Neural progenitor cell (in vitro differentiated cells): ENCODE measurements at regions not wholly inside any gene's neighbourhood (a gene's known extent, or its start where the extent isn't known, plus 50 kb on each side); places are given as distances from the start of the nearest gene placed in this dataset.
A peak's percentile ranks its signal among the peaks of the same experiment; 100 is the strongest.

Experiments
- DNase-seq: peaks from one replicate; pipeline ENCODE4 v3.0.0-alpha.2; 2016; ENCODE audit warnings: low spot score
- H2AFZ ChIP-seq: fragments of 200-600 bp; sonication (generic); replicated peaks from 2 replicates; pipeline ENCODE4 v1.6.1; 2016; ENCODE audit warnings: antibody characterized with exemption
- H3F3A ChIP-seq: fragments of 200-600 bp; sonication (generic); 2 replicates; pipeline ENCODE4 v1.6.1; 2016; ENCODE audit warnings: antibody characterized with exemption, low read depth
- H3K27ac ChIP-seq: fragments of 200-600 bp; sonication (generic); 2 replicates; pipeline ENCODE4 v1.5.1; 2016; ENCODE audit warnings: mild to moderate bottlenecking
- H3K27me3 ChIP-seq: fragments of 200-600 bp; sonication (generic); 2 replicates; pipeline ENCODE4 v1.6.1; 2016; ENCODE audit warnings: mild to moderate bottlenecking, moderate library complexity
- H3K36me3 ChIP-seq: fragments of 200-600 bp; sonication (generic); 2 replicates; pipeline ENCODE4 v1.5.1; 2016
- H3K4me1 ChIP-seq: fragments of 200-600 bp; sonication (generic); 2 replicates; pipeline ENCODE4 v1.6.1; 2016; ENCODE audit warnings: mixed run types
- H3K4me2 ChIP-seq: fragments of 200-600 bp; sonication (generic); 2 replicates; pipeline ENCODE4 v1.6.1; 2016
- H3K4me3 ChIP-seq: fragments of 200-600 bp; sonication (generic); 2 replicates; pipeline ENCODE4 v1.5.1; 2016
- H3K79me2 ChIP-seq: fragments of 200-600 bp; sonication (generic); 2 replicates; pipeline ENCODE4 v1.6.1; 2016; ENCODE audit warnings: low read depth
- H3K9ac ChIP-seq: fragments of 200-600 bp; sonication (generic); 2 replicates; pipeline ENCODE4 v1.6.1; 2016
- H3K9me3 ChIP-seq: fragments of 200-600 bp; sonication (generic); 2 replicates; pipeline ENCODE4 v1.5.1; 2016; ENCODE audit warnings: low read depth
- H4K20me1 ChIP-seq: fragments of 200-600 bp; sonication (generic); 2 replicates; pipeline ENCODE4 v1.6.1; 2016; ENCODE audit warnings: low read depth
- H3K27ac Mint-ChIP-seq: 3 replicates; pipeline ENCODE4 v1.8.0; 2021; ENCODE audit warnings: mixed read lengths
- H3K27me3 Mint-ChIP-seq: 2 replicates; pipeline ENCODE4 v1.8.0; 2022; ENCODE audit warnings: low read depth, mild to moderate bottlenecking, inconsistent platforms, moderate library complexity, mixed read lengths; ENCODE audit not compliant: insufficient read depth
- H3K36me3 Mint-ChIP-seq: 3 replicates; pipeline ENCODE4 v1.8.0; 2021; ENCODE audit warnings: mixed read lengths
- H3K4me1 Mint-ChIP-seq: 3 replicates; pipeline ENCODE4 v1.8.0; 2021; ENCODE audit warnings: mixed read lengths
- H3K4me3 Mint-ChIP-seq: 3 replicates; pipeline ENCODE4 v1.8.0; 2021; ENCODE audit warnings: mild to moderate bottlenecking, moderate library complexity, mixed read lengths
- H3K9me3 Mint-ChIP-seq: 3 replicates; pipeline ENCODE4 v1.8.0; 2020; ENCODE audit warnings: mixed read lengths
- EZH2 ChIP-seq: fragments of 200-600 bp; sonication (generic); IDR thresholded peaks from 2 replicates; pipeline ENCODE4 v1.6.1; 2017; ENCODE audit warnings: antibody characterized with exemption, mild to moderate bottlenecking, moderate library complexity
- EZH2phosphoT487 ChIP-seq: fragments of 200-600 bp; sonication (generic); IDR thresholded peaks from 2 replicates; pipeline ENCODE4 v1.6.1; 2017; ENCODE audit warnings: antibody characterized with exemption
- TF ChIP-seq, protein P1 (sequence below): fragments of 200-600 bp; sonication (generic); IDR thresholded peaks from 2 replicates; pipeline ENCODE4 v1.5.1; 2017; ENCODE audit warnings: antibody characterized with exemption, mild to moderate bottlenecking

GRCh38 chr1:36708587-36708986 lies 225.9 kb upstream of the CSF3R start:
- Histone ChIP-seq H3K27ac (no peak overlapping the region), H4K20me1 (no peaks in the 10 kb centered on the region), H3K4me2 (no peak overlapping the region), H3K9me3 (no peaks in the 10 kb centered on the region), H3K4me3 (no peak overlapping the region), H3K36me3 (no peaks in the 10 kb centered on the region), H3K27me3 (no peaks in the 10 kb centered on the region), H3K79me2 (no peaks in the 10 kb centered on the region), H3K4me1 (peaks cover 42% of the 10 kb centered on the region), H3F3A (peaks cover 37% of the 10 kb centered on the region), H3K9ac (no peak overlapping the region), H2AFZ (no peak overlapping the region)
- Mint-ChIP-seq H3K27me3 (peaks cover 13% of the 10 kb centered on the region), H3K4me1 (peaks cover 31% of the 10 kb centered on the region), H3K27ac (no peak overlapping the region), H3K9me3 (no peaks in the 10 kb centered on the region), H3K4me3 (no peak overlapping the region), H3K36me3 (no peaks in the 10 kb centered on the region)
- no peak for DNase-seq
- TF ChIP-seq EZH2 (no peak), EZH2phosphoT487 (no peak)
- TF ChIP-seq, protein P1, sequence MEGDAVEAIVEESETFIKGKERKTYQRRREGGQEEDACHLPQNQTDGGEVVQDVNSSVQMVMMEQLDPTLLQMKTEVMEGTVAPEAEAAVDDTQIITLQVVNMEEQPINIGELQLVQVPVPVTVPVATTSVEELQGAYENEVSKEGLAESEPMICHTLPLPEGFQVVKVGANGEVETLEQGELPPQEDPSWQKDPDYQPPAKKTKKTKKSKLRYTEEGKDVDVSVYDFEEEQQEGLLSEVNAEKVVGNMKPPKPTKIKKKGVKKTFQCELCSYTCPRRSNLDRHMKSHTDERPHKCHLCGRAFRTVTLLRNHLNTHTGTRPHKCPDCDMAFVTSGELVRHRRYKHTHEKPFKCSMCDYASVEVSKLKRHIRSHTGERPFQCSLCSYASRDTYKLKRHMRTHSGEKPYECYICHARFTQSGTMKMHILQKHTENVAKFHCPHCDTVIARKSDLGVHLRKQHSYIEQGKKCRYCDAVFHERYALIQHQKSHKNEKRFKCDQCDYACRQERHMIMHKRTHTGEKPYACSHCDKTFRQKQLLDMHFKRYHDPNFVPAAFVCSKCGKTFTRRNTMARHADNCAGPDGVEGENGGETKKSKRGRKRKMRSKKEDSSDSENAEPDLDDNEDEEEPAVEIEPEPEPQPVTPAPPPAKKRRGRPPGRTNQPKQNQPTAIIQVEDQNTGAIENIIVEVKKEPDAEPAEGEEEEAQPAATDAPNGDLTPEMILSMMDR: no peak

- Histone ChIP-seq H3K9ac (no peak overlapping the region), H3K4me2 (no peak overlapping the region), H3K9me3 (no peaks in the 10 kb centered on the region), H3K79me2 (no peaks in the 10 kb centered on the region), H3K4me1 (peaks cover 48% of the 10 kb centered on the region), H3K27ac (no peak overlapping the region), H3K27me3 (no peaks in the 10 kb centered on the region), H3K36me3 (no peaks in the 10 kb centered on the region), H3F3A (peaks cover 33% of the 10 kb centered on the region), H3K4me3 (no peak overlapping the region), H2AFZ (no peak overlapping the region), H4K20me1 (no peaks in the 10 kb centered on the region)
- no peaks in the 10 kb centered on the region for H3K36me3 Mint-ChIP-seq
- H3K27ac Mint-ChIP-seq: no peak overlapping the region
- H3K27me3 Mint-ChIP-seq: peaks cover 13% of the 10 kb centered on the region
- no peak for DNase-seq
- H3K4me1 Mint-ChIP-seq: peaks cover 31% of the 10 kb centered on the region
- TF ChIP-seq EZH2phosphoT487 (no peak), EZH2 (no peak)
- TF ChIP-seq, protein P1: no peak
- no peaks in the 10 kb centered on the region for H3K9me3 Mint-ChIP-seq
- no peak overlapping the region for H3K4me3 Mint-ChIP-seq
Observed at GRCh38 chr1:36707221-36707620, 224.5 kb upstream of the CSF3R start.

GRCh38 chr1:36706416-36706815 lies 223.7 kb upstream of the CSF3R start:
- DNase-seq: no peak
- Histone ChIP-seq H3K9me3 (no peaks in the 10 kb centered on the region), H2AFZ (no peak overlapping the region), H3K79me2 (no peaks in the 10 kb centered on the region), H3K36me3 (no peaks in the 10 kb centered on the region), H3K27ac (no peak overlapping the region), H3F3A (peaks cover 25% of the 10 kb centered on the region), H4K20me1 (no peaks in the 10 kb centered on the region), H3K4me1 (peaks cover 40% of the 10 kb centered on the region), H3K27me3 (no peaks in the 10 kb centered on the region), H3K9ac (no peak overlapping the region), H3K4me2 (no peak overlapping the region), H3K4me3 (no peak overlapping the region)
- Mint-ChIP-seq H3K4me1 (peaks cover 28% of the 10 kb centered on the region), H3K27me3 (peaks cover 12% of the 10 kb centered on the region), H3K4me3 (no peak overlapping the region), H3K27ac (no peak overlapping the region), H3K36me3 (no peaks in the 10 kb centered on the region), H3K9me3 (no peaks in the 10 kb centered on the region)
- TF ChIP-seq, protein P1: no peak

DNA sequence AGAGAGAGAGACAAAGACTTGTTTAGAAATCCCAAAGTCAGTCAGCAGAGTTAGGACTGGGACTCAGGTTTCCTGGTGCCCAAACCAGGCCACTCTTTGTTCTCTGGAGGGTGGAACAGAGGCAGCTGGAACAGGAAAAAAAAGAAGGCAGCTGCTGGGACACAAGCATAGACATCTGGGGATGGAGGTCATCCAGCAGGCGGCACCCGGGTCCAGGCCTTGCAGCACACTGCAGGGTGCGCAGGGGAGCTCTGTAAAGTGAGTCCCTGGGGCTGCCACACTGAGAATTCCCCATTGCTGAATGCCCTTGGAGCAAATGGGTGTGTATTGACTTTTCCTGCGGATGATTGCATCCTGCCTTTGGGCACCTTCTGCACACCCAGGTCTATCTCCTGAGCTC lies 222.9 kb upstream of the CSF3R start:
- no peak for DNase-seq
- H3K27me3 Mint-ChIP-seq: peaks cover 11% of the 10 kb centered on the region
- H3K4me1 Mint-ChIP-seq: peaks cover 20% of the 10 kb centered on the region
- Histone ChIP-seq H3F3A (peaks cover 22% of the 10 kb centered on the region), H4K20me1 (no peaks in the 10 kb centered on the region), H3K9ac (no peak overlapping the region), H3K36me3 (no peaks in the 10 kb centered on the region), H3K4me2 (peak overlapping the region; percentile 10), H3K27me3 (no peaks in the 10 kb centered on the region), H3K9me3 (no peaks in the 10 kb centered on the region), H3K4me1 (peaks cover 37% of the 10 kb centered on the region), H3K27ac (no peak overlapping the region), H3K79me2 (no peaks in the 10 kb centered on the region), H3K4me3 (no peak overlapping the region), H2AFZ (no peak overlapping the region)
- H3K27ac Mint-ChIP-seq: no peak overlapping the region
- H3K4me3 Mint-ChIP-seq: no peak overlapping the region
- TF ChIP-seq EZH2 (no peak), EZH2phosphoT487 (no peak)
- TF ChIP-seq, protein P1: peak; percentile 16
- no peaks in the 10 kb centered on the region for H3K9me3 Mint-ChIP-seq
- H3K36me3 Mint-ChIP-seq: no peaks in the 10 kb centered on the region
